NCI-H524 treated with DMSO at 0.1 percent for 48 hours (cell line): ENCODE measurements at regions not wholly inside any gene's neighbourhood (a gene's known extent, or its start where the extent isn't known, plus 50 kb on each side); places are given as distances from the start of the nearest gene placed in this dataset.

Source experiments
- DNase-seq: peaks from one replicate; lab custom pipeline; 2025; lab: John Stamatoyannopoulos, UW

DNA sequence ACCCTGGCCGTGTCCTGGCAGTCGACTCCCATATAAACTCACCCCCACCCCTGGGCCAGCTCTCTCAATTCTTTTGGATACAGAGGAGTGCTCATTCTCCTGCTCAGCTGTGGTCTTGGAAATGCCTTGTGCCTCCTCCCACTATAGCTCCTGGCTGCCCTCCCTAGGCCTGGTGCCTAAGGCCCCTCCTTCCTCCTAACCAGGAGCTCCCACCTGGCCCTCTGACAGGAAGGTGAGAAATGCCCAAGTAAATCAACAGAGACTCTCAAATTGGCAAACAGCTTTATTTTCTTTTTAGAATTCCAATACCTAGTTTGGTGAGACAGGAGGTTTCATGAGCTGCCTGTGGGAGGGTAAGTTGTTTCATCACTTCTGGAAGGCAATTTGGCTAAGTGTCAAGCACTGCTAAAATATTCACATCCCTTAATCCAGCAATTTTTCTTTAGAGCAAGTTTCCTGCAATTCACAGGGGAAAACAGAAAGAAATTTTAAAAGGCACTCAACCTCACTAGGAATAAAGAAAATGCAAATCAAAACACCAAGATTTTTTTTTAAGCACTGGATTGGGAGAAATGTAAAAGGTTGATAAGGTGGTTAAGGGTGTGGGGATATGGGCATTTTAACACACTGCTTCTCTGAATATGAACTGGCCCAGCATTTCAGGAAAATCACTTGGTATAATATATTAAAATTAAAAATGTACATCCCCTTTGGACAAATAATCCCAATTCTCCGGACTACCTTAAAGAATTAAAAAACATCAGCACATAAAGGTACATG is 209.7 kb upstream of the ARHGAP20 start:
- DNase-seq = no peak

- DNase-seq = no peak
Measured at GRCh38 chr11:110919241-110919922, 207.1 kb upstream of the ARHGAP20 start.

DNA sequence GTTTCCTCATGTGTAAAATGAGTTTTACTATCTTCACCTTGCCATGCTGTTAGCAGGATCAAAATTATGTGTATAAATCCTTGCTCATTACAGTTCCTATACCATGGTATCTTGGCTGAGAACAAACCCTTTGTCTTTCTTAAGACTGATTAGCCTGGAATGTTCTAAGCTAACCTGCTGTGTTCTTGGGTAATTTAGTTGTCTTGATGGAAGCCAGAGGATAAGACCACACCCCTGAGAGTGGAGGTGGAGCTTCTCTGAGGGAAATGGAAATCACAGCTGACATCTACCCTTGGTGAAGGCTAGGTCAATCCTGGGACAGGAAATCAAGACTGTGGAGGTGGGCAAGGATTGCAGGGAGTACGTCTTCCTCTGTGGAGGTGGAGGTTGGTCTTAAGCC is 206.1 kb upstream of the ARHGAP20 start:
- no peak for DNase-seq

- no peak for DNase-seq
Measured at GRCh38 chr11:110912437-110912836, 200.2 kb upstream of the ARHGAP20 start.

GRCh38 chr11:110910384-110910783 is 198.1 kb upstream of the ARHGAP20 start:
- DNase-seq = no peak

GRCh38 chr11:110909336-110909735 is 197.1 kb upstream of the ARHGAP20 start:
- DNase-seq = peak; percentile 52

GRCh38 chr11:110908401-110909105 is 196.3 kb upstream of the ARHGAP20 start:
- no peak for DNase-seq

- DNase-seq = no peak
Measured at GRCh38 chr11:110907629-110908028, 195.4 kb upstream of the ARHGAP20 start.

DNA sequence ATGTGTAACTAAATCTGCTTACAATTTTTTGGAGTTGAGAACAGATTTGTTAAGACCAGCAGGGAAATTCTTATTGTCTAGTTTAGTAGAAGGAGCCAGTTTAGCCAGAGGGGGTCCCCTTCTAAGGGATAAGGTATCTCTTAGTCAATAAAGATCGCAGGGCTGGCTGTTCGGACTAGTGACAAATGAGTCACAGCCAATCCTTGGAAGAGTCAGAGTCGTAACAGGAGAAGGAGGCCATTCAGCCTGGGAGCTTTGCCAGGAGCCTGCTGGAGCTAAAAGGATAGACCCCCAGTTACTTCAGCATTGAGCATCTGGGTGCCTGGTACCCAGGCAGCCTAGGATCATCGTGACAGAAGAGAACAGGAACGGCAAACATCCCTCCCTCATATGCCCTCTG is 191.6 kb upstream of the ARHGAP20 start:
- DNase-seq = no peak

DNA sequence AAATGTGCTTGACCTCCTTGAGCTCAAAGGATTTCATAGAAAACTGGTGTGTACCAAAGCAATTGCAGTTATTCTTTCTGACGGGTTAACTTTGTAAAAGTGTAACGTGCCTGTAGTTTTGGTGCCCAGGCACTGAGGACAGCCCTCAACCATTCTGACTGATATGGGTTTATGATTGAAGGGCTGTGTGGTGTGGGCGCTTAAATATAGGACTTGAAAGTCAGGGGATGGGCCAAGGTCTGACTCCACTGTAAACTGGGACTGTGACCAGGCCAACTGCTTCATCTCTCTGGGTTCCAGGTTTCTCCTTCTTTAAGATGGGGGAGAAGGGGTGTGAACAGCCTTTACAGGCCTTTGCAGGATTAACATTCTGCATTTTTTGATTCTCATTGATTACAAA is 191.1 kb upstream of the ARHGAP20 start:
- no peak for DNase-seq

- no peak for DNase-seq
Measured at GRCh38 chr11:110901441-110901840, 189.2 kb upstream of the ARHGAP20 start.

- DNase-seq = no peak
Measured at GRCh38 chr11:110900426-110900825, 188.2 kb upstream of the ARHGAP20 start.

GRCh38 chr11:110897035-110897434 is 184.8 kb upstream of the ARHGAP20 start:
- no peak for DNase-seq

GRCh38 chr11:110896358-110896757 is 184.1 kb upstream of the ARHGAP20 start:
- no peak for DNase-seq

- DNase-seq = no peak
Measured at GRCh38 chr11:110894224-110894623, 182.0 kb upstream of the ARHGAP20 start.

GRCh38 chr11:110892741-110893285 is 180.6 kb upstream of the ARHGAP20 start:
- no peak for DNase-seq

DNA sequence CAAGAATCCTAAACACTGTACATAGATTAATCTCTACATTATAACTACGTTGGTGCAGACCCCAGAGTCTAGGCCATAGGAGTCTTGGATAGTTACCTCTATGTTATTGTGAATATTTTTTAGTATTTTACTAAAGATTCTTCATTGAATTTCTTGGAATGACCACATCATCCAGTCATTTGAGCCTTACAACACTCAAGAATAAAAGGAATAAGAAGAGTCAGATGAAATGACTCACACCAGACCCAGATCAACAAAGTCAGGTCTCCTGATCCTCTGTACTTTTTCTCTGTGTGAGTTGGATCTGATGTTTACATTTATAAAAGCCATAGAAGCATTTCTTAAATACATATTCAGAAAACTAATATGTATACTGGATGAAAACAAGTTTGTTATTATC is 179.2 kb upstream of the ARHGAP20 start:
- DNase-seq = no peak

GRCh38 chr11:110890995-110891394 is 178.8 kb upstream of the ARHGAP20 start:
- no peak for DNase-seq

DNA sequence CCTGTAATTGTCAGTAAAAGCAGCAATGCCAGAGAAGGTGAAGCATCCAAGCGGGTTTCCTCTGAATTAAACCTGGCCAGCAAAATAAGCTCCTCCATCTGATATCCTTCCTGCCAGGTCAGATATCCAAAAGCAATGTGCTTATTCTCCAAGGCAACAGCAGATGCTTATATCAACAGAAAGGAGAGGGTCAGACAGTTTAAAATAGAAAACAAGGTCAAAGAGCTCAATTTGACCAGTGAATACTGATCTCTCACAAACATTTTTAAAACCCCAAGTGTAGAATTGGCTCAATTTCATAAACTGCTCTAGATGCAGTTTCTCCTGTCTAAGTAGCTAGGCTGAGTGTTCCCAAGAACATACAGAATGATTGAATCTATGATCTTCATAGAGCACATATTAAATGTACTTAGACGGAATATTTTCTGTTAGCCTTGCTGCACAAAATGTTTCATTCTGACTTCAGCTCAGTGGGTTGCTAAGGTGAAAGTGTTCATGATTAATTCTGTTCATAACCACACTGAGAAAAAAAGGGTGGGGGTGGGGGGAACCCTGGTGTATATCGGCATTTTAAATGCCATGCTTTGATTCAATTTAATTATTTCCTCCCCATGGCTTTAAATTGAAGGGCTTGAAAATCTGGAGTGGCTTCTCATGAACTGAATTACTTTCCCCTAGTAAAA is 174.2 kb upstream of the ARHGAP20 start:
- no peak for DNase-seq

DNA sequence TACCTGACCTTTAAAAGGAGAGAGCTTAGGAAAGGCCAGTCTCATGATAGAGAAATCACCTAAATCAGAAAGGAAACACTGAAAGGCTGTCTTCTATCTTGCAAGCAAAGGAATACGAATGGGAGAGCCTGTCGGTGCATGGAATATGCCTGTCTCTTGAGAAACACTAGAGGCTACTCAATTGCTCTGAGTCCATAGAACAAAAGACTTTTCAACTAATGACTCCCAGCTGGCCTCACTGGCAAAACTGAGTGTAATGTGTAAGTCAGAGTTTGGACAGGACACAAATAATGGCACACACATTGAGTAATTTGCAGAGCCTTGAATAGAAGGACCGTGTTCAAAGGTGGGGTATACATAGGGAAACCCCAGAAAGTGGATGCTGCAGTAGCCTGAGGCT is 171.0 kb upstream of the ARHGAP20 start:
- no peak for DNase-seq

- no peak for DNase-seq
Measured at GRCh38 chr11:110878513-110878912, 166.3 kb upstream of the ARHGAP20 start.

DNA sequence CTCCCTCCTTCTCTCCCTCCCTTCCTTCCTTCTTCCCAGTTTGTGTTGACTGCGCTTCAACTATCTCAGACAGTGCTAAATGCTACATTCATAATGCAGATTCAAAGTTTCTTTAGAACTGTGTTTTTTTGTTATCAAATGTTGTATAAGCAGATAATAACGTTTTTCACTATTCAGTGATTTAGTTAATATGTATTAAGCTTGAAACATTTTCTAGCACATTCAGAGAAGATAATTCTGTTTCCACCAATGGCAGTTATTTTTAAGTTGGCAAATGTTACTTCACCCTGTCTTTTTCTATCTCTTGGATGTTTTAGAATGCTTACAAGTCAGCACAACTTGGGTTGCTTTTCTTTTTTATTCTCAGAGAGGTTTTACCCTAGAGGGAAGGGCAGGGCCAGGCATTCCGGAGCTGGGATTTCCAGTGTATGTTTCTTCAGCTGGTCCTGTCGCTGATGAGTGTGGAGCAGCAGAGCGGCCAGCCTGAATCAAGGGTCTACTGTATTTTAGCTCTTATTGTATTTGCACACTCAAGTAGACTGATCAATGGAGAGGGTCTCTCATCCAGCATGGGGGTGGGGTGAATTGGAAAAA is 162.3 kb upstream of the ARHGAP20 start:
- no peak for DNase-seq
